ENCODE measurements at regions not wholly inside any gene's neighbourhood (a gene's known extent, or its start where the extent isn't known, plus 50 kb on each side); places are given as distances from the start of the nearest gene placed in this dataset.
"Not testable (repeated sequence)": the region's sequence is repeated elsewhere in the genome, so short reads cannot be mapped to it uniquely, and the experiment has no call there.

GRCh38 chr6:82617648-82618047, 254.0 kb downstream of the TPBG start:
- no peaks in the 10 kb centered on the region for H3K9me3 ChIP-seq
- no peaks in the 10 kb centered on the region for H3K4me1 ChIP-seq
- H3K36me3 ChIP-seq, result no peaks in the 10 kb centered on the region
- H3K27ac ChIP-seq, result peak overlapping the region in 1 of 4 donors; percentile 12
- TF ChIP-seq POLR2A (IDR thresholded peaks at IDR 0.05), result no peak
- TF ChIP-seq, protein P1, sequence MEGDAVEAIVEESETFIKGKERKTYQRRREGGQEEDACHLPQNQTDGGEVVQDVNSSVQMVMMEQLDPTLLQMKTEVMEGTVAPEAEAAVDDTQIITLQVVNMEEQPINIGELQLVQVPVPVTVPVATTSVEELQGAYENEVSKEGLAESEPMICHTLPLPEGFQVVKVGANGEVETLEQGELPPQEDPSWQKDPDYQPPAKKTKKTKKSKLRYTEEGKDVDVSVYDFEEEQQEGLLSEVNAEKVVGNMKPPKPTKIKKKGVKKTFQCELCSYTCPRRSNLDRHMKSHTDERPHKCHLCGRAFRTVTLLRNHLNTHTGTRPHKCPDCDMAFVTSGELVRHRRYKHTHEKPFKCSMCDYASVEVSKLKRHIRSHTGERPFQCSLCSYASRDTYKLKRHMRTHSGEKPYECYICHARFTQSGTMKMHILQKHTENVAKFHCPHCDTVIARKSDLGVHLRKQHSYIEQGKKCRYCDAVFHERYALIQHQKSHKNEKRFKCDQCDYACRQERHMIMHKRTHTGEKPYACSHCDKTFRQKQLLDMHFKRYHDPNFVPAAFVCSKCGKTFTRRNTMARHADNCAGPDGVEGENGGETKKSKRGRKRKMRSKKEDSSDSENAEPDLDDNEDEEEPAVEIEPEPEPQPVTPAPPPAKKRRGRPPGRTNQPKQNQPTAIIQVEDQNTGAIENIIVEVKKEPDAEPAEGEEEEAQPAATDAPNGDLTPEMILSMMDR (IDR thresholded peaks at IDR 0.05), result no peak
- H3K4me3 ChIP-seq, result no peak overlapping the region
- intact Hi-C loops (cut with DNase I), result no loop called here
- DNase-seq, result no peak
- no peaks in the 10 kb centered on the region for H3K27me3 ChIP-seq

GRCh38 chr6:82619573-82619972, 256.0 kb downstream of the TPBG start:
- Histone ChIP-seq H3K27me3 (no peaks in the 10 kb centered on the region), H3K27ac (no peak overlapping the region), H3K4me3 (no peak overlapping the region), H3K9me3 (no peaks in the 10 kb centered on the region), H3K4me1 (no peaks in the 10 kb centered on the region), H3K36me3 (no peaks in the 10 kb centered on the region)
- TF ChIP-seq, protein P1 (IDR thresholded peaks at IDR 0.05), result no peak
- no peak for TF ChIP-seq POLR2A (IDR thresholded peaks at IDR 0.05)
- no peak for DNase-seq
- intact Hi-C loops (cut with DNase I), result no loop called here

- H3K27me3 ChIP-seq, result no peaks in the 10 kb centered on the region
- intact Hi-C loops (cut with DNase I), result no loop called here
Measured at GRCh38 chr6:82622461-82622860, 258.8 kb downstream of the TPBG start.

GRCh38 chr6:82624251-82624650, 260.6 kb downstream of the TPBG start:
- WGBS, 2 donors, result 60 to 76% methylated on average over 3 of the region's 3 CpGs
- H3K27me3 ChIP-seq, result no peaks in the 10 kb centered on the region
- H3K9me3 ChIP-seq, result no peaks in the 10 kb centered on the region
- H3K4me1 ChIP-seq, result no peaks in the 10 kb centered on the region
- H3K4me3 ChIP-seq, result no peak overlapping the region
- TF ChIP-seq, protein P1 (IDR thresholded peaks at IDR 0.05), result no peak
- no peak for TF ChIP-seq POLR2A (IDR thresholded peaks at IDR 0.05)
- no peak overlapping the region for H3K27ac ChIP-seq
- H3K36me3 ChIP-seq, result no peaks in the 10 kb centered on the region
- intact Hi-C loops (cut with DNase I), result no loop called here
- DNase-seq, result no peak

More at GRCh38 chr6:82622461-82622860, 258.8 kb downstream of the TPBG start:
- Histone ChIP-seq H3K9me3 (no peaks in the 10 kb centered on the region), H3K36me3 (no peaks in the 10 kb centered on the region), H3K4me1 (no peaks in the 10 kb centered on the region), H3K4me3 (no peak overlapping the region), H3K27ac (no peak overlapping the region)
- DNase-seq, result no peak
- TF ChIP-seq POLR2A (IDR thresholded peaks at IDR 0.05), result no peak
- TF ChIP-seq, protein P1 (IDR thresholded peaks at IDR 0.05), result no peak

GRCh38 chr6:82626946-82627345, 263.3 kb downstream of the TPBG start:
- H3K36me3 ChIP-seq; H3K27ac ChIP-seq; H3K4me3 ChIP-seq; intact Hi-C loops (cut with DNase I); H3K9me3 ChIP-seq; DNase-seq; H3K27me3 ChIP-seq; H3K4me1 ChIP-seq: not testable (repeated sequence)
- WGBS, 2 donors, result 85 to 88% methylated on average over 2 of the region's 2 CpGs

DNA sequence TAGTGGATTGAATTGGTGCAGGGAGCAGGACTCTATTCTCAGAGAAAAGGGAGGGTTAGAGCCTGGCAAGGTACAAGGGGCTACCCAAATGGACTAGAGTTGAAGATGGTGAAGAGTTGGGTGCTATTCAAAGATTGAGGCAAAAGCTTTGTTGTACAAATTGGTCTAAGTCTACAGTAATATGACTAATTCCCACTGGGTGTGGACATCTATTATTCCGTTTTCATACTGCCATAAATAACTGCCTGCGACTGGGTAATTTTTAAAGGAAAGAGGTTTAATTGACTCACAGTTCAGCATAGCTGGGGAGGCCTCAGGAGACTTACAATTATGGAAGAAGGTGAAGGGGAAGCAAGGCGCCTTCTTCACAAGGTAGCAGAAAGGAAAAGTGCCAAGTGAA, 266.3 kb downstream of the TPBG start:
- H3K36me3 ChIP-seq, result no peaks in the 10 kb centered on the region
- no peak overlapping the region for H3K27ac ChIP-seq
- no peaks in the 10 kb centered on the region for H3K4me1 ChIP-seq
- no peaks in the 10 kb centered on the region for H3K27me3 ChIP-seq
- no peak overlapping the region for H3K4me3 ChIP-seq
- WGBS, 2 donors, result 64 to 66% methylated on average over 3 of the region's 3 CpGs
- H3K9me3 ChIP-seq, result no peaks in the 10 kb centered on the region
- TF ChIP-seq, protein P1 (IDR thresholded peaks at IDR 0.05), result no peak
- no peak for TF ChIP-seq POLR2A (IDR thresholded peaks at IDR 0.05)
- no peak for DNase-seq
- intact Hi-C loops (cut with DNase I), result no loop called here

Data from esophagus squamous epithelium (tissue), 5 donors.